ENCODE measurements at regions not wholly inside any gene's neighbourhood (a gene's known extent, or its start where the extent isn't known, plus 50 kb on each side); places are given as distances from the start of the nearest gene placed in this dataset.

DNA sequence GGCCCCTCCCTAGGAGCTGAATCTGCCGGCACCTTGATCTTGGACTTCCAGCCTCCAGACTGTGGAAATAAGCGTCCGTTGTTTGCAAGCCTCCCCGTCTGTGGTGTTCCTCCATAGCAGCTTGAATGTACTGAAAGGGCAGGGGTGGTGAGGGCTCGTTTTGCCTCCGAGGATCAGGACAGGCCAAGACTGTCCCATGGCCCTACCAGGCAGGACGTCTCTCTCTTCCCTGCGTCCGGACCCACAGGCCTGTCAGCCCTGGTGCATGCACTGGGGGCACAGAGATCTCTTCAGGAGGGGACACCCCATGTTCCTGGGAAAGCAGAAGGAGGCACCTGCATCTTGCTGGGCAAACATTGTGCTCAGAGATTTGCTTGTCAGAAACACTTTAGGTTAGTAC lies 156.3 kb upstream of the C1orf174 start:
- TF ChIP-seq EZH2 (IDR thresholded peaks at IDR 0.05; ENCODE audit: borderline replicate concordance, low read depth, low read length, severe bottlenecking), result no peak
- TF ChIP-seq, protein P1, sequence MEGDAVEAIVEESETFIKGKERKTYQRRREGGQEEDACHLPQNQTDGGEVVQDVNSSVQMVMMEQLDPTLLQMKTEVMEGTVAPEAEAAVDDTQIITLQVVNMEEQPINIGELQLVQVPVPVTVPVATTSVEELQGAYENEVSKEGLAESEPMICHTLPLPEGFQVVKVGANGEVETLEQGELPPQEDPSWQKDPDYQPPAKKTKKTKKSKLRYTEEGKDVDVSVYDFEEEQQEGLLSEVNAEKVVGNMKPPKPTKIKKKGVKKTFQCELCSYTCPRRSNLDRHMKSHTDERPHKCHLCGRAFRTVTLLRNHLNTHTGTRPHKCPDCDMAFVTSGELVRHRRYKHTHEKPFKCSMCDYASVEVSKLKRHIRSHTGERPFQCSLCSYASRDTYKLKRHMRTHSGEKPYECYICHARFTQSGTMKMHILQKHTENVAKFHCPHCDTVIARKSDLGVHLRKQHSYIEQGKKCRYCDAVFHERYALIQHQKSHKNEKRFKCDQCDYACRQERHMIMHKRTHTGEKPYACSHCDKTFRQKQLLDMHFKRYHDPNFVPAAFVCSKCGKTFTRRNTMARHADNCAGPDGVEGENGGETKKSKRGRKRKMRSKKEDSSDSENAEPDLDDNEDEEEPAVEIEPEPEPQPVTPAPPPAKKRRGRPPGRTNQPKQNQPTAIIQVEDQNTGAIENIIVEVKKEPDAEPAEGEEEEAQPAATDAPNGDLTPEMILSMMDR (IDR thresholded peaks at IDR 0.05; ENCODE audit: borderline replicate concordance, extremely low read depth, low read length, poor library complexity, severe bottlenecking), result no peak

Data from DND-41 (cell line).